HG02623 (cell line): ENCODE measurements at regions not wholly inside any gene's neighbourhood (a gene's known extent, or its start where the extent isn't known, plus 50 kb on each side); places are given as distances from the start of the nearest gene placed in this dataset.
"Not testable (repeated sequence)": the region's sequence is repeated elsewhere in the genome, so short reads cannot be mapped to it uniquely, and the experiment has no call there.

Source experiments
- ATAC-seq: cut with Tn5 transposase; IDR thresholded peaks from one replicate; pipeline ENCODE4 v1.9.1; 2021; ENCODE audit warnings: moderate library complexity; ENCODE audit not compliant: unreplicated experiment

GRCh38 chr10:8415029-8415428, 360.5 kb downstream of the GATA3 start:
- not testable (repeated sequence) for ATAC-seq

- ATAC-seq = no peak
Observed at GRCh38 chr10:8416192-8416701, 361.8 kb downstream of the GATA3 start.

- ATAC-seq = no peak
Observed at GRCh38 chr10:8416760-8417159, 362.3 kb downstream of the GATA3 start.

GRCh38 chr10:8417631-8418030, 363.1 kb downstream of the GATA3 start:
- ATAC-seq = no peak

GRCh38 chr10:8418631-8419030, 364.1 kb downstream of the GATA3 start:
- no peak for ATAC-seq

GRCh38 chr10:8420182-8420581, 365.7 kb downstream of the GATA3 start:
- no peak for ATAC-seq

- no peak for ATAC-seq
Observed at GRCh38 chr10:8424555-8425211, 370.2 kb downstream of the GATA3 start.

- no peak for ATAC-seq
Observed at GRCh38 chr10:8428654-8429053, 374.2 kb downstream of the GATA3 start.

GRCh38 chr10:8430321-8430720, 375.8 kb downstream of the GATA3 start:
- no peak for ATAC-seq

- ATAC-seq = no peak
Observed at GRCh38 chr10:8431511-8431910, 377.0 kb downstream of the GATA3 start.

GRCh38 chr10:8435186-8436055, 380.9 kb downstream of the GATA3 start:
- no peak for ATAC-seq

- no peak for ATAC-seq
Observed at GRCh38 chr10:8437896-8438295, 383.4 kb downstream of the GATA3 start.

- no peak for ATAC-seq
Observed at GRCh38 chr10:8438603-8439002, 384.1 kb downstream of the GATA3 start.

- no peak for ATAC-seq
Observed at GRCh38 chr10:8439040-8439439, 384.6 kb downstream of the GATA3 start.

GRCh38 chr10:8444630-8445029, 390.1 kb downstream of the GATA3 start:
- ATAC-seq = no peak

GRCh38 chr10:8445353-8445752, 390.9 kb downstream of the GATA3 start:
- no peak for ATAC-seq

- ATAC-seq = no peak
Observed at GRCh38 chr10:8449909-8450308, 395.4 kb downstream of the GATA3 start.

GRCh38 chr10:8453587-8453986, 399.1 kb downstream of the GATA3 start:
- no peak for ATAC-seq

GRCh38 chr10:8454357-8454756, 399.9 kb downstream of the GATA3 start:
- no peak for ATAC-seq

GRCh38 chr10:8455181-8455580, 400.7 kb downstream of the GATA3 start:
- ATAC-seq = no peak

- ATAC-seq = no peak
Observed at GRCh38 chr10:8456386-8456785, 401.9 kb downstream of the GATA3 start.

- ATAC-seq = no peak
Observed at GRCh38 chr10:8460626-8461025, 406.1 kb downstream of the GATA3 start.
